22Rv1 (cell line): ENCODE measurements at regions not wholly inside any gene's neighbourhood (a gene's known extent, or its start where the extent isn't known, plus 50 kb on each side); places are given as distances from the start of the nearest gene placed in this dataset.

Source experiments
- ZFX ChIP-seq: fragments of 450-650 bp; IDR thresholded peaks from 2 replicates; pipeline ENCODE4 v1.6.1; 2017; ENCODE audit warnings: antibody characterized with exemption, borderline replicate concordance
- TF ChIP-seq, protein P1 (sequence below): fragments of 450-650 bp; IDR thresholded peaks from 2 replicates; pipeline ENCODE4 v1.5.1; 2017; ENCODE audit warnings: mild to moderate bottlenecking

DNA sequence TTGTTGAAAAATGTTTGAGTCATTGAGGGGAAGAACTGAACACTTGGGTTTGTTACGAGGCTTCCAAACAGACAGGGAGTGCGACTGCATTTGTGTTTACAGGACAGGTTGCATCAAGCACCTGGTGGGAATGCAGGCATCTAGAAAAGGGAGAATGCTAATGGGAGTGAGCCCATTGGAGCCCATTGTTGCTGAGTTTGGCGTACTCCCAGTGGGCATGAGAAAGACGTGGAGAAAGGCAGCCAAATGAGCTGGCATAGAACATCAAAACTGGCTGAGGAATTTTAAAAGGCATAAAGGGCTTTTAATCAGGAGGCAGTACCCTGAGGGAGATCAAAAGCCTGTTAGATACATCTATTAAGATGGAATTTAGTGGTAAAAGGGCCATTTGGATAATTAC lies 171.6 kb upstream of the NPSR1 start:
- TF ChIP-seq, protein P1, sequence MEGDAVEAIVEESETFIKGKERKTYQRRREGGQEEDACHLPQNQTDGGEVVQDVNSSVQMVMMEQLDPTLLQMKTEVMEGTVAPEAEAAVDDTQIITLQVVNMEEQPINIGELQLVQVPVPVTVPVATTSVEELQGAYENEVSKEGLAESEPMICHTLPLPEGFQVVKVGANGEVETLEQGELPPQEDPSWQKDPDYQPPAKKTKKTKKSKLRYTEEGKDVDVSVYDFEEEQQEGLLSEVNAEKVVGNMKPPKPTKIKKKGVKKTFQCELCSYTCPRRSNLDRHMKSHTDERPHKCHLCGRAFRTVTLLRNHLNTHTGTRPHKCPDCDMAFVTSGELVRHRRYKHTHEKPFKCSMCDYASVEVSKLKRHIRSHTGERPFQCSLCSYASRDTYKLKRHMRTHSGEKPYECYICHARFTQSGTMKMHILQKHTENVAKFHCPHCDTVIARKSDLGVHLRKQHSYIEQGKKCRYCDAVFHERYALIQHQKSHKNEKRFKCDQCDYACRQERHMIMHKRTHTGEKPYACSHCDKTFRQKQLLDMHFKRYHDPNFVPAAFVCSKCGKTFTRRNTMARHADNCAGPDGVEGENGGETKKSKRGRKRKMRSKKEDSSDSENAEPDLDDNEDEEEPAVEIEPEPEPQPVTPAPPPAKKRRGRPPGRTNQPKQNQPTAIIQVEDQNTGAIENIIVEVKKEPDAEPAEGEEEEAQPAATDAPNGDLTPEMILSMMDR = no peak
- TF ChIP-seq ZFX = no peak
